ENCODE measurements at regions not wholly inside any gene's neighbourhood (a gene's known extent, or its start where the extent isn't known, plus 50 kb on each side); places are given as distances from the start of the nearest gene placed in this dataset.

DNA sequence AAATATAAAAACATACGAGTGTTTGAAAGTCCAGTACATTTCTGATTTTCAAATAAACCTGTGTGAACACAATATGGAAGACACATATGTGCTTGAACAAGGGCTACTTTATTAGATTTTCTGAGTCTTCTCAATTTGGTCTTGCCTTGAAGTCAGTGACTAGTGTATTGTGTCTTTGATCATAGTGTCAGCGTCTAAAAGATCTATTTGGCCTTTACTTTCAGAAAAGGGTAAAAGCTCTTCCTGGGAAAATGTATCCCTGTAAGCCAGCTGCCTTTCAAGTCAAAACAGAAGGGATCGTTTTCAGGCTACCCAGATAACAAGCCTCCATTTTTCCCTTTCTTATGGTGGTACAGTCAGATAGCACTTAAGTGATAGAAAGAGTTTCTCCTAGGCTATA, 471.9 kb downstream of the CMPK2 start:
- TF ChIP-seq, protein P1, sequence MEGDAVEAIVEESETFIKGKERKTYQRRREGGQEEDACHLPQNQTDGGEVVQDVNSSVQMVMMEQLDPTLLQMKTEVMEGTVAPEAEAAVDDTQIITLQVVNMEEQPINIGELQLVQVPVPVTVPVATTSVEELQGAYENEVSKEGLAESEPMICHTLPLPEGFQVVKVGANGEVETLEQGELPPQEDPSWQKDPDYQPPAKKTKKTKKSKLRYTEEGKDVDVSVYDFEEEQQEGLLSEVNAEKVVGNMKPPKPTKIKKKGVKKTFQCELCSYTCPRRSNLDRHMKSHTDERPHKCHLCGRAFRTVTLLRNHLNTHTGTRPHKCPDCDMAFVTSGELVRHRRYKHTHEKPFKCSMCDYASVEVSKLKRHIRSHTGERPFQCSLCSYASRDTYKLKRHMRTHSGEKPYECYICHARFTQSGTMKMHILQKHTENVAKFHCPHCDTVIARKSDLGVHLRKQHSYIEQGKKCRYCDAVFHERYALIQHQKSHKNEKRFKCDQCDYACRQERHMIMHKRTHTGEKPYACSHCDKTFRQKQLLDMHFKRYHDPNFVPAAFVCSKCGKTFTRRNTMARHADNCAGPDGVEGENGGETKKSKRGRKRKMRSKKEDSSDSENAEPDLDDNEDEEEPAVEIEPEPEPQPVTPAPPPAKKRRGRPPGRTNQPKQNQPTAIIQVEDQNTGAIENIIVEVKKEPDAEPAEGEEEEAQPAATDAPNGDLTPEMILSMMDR (IDR thresholded peaks at IDR 0.05), result no peak
- TF ChIP-seq POLR2A (IDR thresholded peaks at IDR 0.05), result no peak

Data from right lobe of liver (tissue), 4 donors.